Skin epidermis (tissue), 12 donors: ENCODE measurements at regions not wholly inside any gene's neighbourhood (a gene's known extent, or its start where the extent isn't known, plus 50 kb on each side); places are given as distances from the start of the nearest gene placed in this dataset.

Experiments used
- H3K27ac ChIP-seq, 21 experiments: fragments of 200-600 bp; sonication (generic) in 11 of 21; one replicate each; pipeline ENCODE4 v1.5.0; 2020; ENCODE audit warnings: mild to moderate bottlenecking in 3 of 21, inconsistent platforms in 2 of 21, moderate library complexity in 2 of 21
- H3K4me3 ChIP-seq, 7 experiments: fragments of 200-600 bp; sonication (generic) in 2 of 7; one replicate each; pipeline ENCODE4 v1.5.0; 2020; ENCODE audit warnings: inconsistent platforms in 2 of 7, mild to moderate bottlenecking in 2 of 7, moderate library complexity in 1 of 7

GRCh38 chr7:26587536-26587935, 276.9 kb downstream of the SKAP2 start:
- H3K27ac ChIP-seq: no peak overlapping the region
- H3K4me3 ChIP-seq: no peak overlapping the region

GRCh38 chr7:26588511-26588910, 275.9 kb downstream of the SKAP2 start:
- no peak overlapping the region for H3K27ac ChIP-seq

GRCh38 chr7:26590709-26591108, 273.7 kb downstream of the SKAP2 start:
- H3K4me3 ChIP-seq: no peak overlapping the region
- H3K27ac ChIP-seq: no peak overlapping the region

More at GRCh38 chr7:26588511-26588910, 275.9 kb downstream of the SKAP2 start:
- H3K4me3 ChIP-seq: no peak overlapping the region

GRCh38 chr7:26592011-26592410, 272.4 kb downstream of the SKAP2 start:
- Histone ChIP-seq H3K27ac (no peak overlapping the region), H3K4me3 (no peak overlapping the region)

- Histone ChIP-seq H3K4me3 (no peak overlapping the region), H3K27ac (peak overlapping the region in 1 of 21 experiments; percentile 22)
These were observed 271.0 kb downstream of the SKAP2 start for GRCh38 chr7:26593393-26593792.

DNA sequence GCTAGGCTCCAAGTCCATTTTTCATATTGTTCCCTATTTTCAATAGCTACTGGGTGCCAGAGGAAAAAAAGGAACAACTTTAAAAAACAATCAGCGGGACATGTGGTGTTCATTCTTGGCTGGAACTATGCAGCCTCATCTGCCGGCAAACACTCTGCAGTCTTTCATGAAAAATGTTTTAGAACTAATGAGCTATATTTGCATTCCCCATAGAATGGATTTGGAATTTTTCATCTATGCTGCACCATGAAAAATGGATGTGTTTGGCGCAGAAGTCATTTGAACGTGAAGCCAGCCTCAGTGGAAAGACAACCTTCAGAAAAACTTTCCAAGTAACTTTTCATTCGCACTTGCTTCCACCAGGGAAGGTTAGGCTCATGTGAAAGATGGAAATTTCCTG, 270.5 kb downstream of the SKAP2 start:
- no peak overlapping the region for H3K4me3 ChIP-seq
- H3K27ac ChIP-seq: no peak overlapping the region

DNA sequence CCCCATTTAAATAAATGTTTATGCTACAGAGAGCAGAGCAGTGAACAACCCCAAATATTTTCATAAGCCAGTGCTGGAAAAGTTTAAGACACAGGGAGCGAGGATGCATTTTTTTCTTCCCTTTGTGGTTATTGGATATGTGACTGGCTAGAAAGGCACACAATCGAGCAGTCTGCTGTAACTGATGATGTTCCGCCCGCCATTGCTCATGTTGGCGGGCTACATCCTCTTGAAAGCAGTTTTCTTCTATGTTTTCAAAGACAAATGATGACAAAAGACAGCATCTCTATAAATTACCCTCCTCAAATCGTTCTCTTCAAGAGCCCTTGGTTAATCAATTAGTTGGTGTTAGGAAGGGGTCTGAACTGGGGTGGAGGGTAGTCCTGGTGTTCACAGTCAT, 269.8 kb downstream of the SKAP2 start:
- no peak overlapping the region for H3K4me3 ChIP-seq
- H3K27ac ChIP-seq: no peak overlapping the region

DNA sequence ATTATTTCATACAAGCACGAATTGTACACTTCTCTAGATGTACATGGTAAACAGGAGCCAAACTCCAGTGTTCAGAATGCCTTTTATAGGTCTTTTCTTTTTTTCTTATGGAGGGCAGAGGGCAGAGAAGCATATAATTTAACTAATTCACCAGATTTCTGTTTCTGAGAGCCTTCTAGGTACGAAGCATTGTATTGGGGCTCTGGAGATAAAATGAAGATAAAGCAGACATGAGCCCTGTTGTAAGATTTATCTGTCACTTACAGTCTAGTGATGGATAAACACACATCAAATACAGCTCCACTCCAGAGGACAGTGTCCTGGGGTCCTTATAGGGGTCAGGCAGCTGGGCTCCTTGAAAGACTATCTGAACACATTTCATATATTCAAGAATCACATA, 265.5 kb downstream of the SKAP2 start:
- Histone ChIP-seq H3K27ac (no peak overlapping the region), H3K4me3 (no peak overlapping the region)

- Histone ChIP-seq H3K27ac (no peak overlapping the region), H3K4me3 (no peak overlapping the region)
These were observed 264.4 kb downstream of the SKAP2 start for GRCh38 chr7:26599982-26600381.

- Histone ChIP-seq H3K4me3 (no peak overlapping the region), H3K27ac (no peak overlapping the region)
These were observed 264.0 kb downstream of the SKAP2 start for GRCh38 chr7:26600411-26600810.

DNA sequence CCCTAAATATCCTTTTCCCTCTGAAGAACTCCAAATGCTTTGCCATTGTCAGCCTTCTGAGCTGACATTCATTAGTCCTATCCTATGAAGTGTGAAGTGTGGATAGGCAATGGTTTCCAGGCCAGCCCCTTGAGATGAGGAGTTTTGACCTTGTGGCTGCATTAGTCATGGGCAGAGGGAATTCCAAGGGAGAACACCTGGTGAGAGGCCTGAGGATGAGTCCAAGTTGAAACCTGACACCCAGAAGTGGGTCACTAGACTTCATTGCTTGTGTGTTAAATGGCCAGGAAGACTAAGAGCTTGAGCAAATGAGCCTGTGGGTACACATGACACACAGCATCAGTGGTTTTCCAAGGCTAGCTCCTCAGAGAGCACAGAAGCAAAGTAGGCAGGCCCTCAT, 260.8 kb downstream of the SKAP2 start:
- no peak overlapping the region for H3K27ac ChIP-seq
- H3K4me3 ChIP-seq: no peak overlapping the region

DNA sequence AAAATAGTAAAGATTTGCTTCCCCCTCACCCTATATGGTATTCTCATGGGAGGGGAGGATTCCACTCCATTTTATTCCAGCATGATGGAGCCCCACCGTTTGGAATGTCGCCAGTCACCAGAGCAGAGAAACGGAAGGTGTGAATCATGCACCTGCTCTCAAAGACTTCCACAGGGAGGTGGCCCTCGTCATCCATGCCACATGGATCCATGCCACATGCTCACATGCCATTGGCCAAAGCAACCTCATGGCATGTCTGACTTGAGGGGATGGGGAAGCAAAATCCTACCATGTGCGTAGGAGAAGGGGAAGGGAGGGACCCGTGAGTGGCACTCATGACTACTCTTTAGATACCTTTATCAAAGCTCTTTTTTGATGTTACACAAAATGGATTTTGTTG, 256.0 kb downstream of the SKAP2 start:
- no peak overlapping the region for H3K27ac ChIP-seq
- H3K4me3 ChIP-seq: no peak overlapping the region

GRCh38 chr7:26609082-26609481, 255.3 kb downstream of the SKAP2 start:
- Histone ChIP-seq H3K27ac (no peak overlapping the region), H3K4me3 (no peak overlapping the region)

GRCh38 chr7:26609532-26609931, 254.9 kb downstream of the SKAP2 start:
- Histone ChIP-seq H3K27ac (no peak overlapping the region), H3K4me3 (no peak overlapping the region)

GRCh38 chr7:26612742-26613141, 251.6 kb downstream of the SKAP2 start:
- H3K27ac ChIP-seq: no peak overlapping the region
- no peak overlapping the region for H3K4me3 ChIP-seq

DNA sequence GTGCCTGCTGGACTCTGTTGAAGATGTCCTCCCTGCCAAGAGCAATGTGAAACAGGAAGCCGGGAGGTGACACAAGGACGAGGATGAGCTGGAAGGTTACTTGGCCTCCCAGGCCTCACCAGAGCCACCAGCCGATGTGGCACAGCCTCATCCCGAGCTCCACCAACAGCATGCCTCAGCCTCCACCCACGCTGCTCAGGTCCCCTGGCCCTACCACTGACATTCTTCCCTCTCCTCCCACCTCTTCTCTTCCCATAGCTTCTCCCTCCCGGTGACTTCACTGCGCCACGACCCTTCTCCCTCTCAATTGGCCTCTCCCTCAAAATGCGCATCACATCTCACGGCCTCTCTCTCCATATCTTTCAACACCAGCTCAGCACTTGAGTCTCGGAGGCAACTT, 249.9 kb downstream of the SKAP2 start:
- Histone ChIP-seq H3K27ac (no peak overlapping the region), H3K4me3 (no peak overlapping the region)

GRCh38 chr7:26616235-26616634, 248.2 kb downstream of the SKAP2 start:
- no peak overlapping the region for H3K27ac ChIP-seq
- H3K4me3 ChIP-seq: no peak overlapping the region

- Histone ChIP-seq H3K4me3 (no peak overlapping the region), H3K27ac (no peak overlapping the region)
These were observed 247.3 kb downstream of the SKAP2 start for GRCh38 chr7:26617066-26617465.
